Stimulated activated CD4-positive, alpha-beta T cell treated with anti-CD3 and anti-CD28 coated beads, Interleukin-1b, Interleukin-23, amount 100 ng/mL, for 1 hour (primary cell): ENCODE measurements at regions not wholly inside any gene's neighbourhood (a gene's known extent, or its start where the extent isn't known, plus 50 kb on each side); places are given as distances from the start of the nearest gene placed in this dataset.

Experiments
- DNase-seq, 2 donors: peaks; one replicate each; pipeline ENCODE4 v3.0.0-alpha.2; 2020; ENCODE audit warnings: low read depth in 2 of 2

DNA sequence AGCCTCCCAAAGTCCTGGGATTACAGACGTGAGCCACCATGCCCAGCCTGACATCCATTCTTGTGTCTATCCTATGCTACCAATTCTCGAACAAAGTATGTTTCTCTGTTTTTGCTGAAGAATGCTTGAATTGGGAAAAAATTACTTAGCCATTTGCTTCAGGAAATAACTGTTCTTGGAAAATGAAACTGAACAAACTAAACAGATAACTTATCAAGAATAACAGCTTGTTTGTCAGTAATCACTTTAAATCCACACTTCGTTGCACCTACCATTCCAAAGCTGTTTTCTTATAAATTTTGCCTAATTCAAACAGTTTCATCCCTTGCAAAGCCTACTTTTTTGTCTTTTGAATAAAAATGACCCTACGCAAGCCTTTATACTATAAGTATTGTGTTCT, 672.9 kb downstream of the SUCLG1 start:
- DNase-seq = no peak

- no peak for DNase-seq
Measured at GRCh38 chr2:83784947-83785346, 674.1 kb downstream of the SUCLG1 start.

- DNase-seq = no peak
Measured at GRCh38 chr2:83784315-83784714, 674.8 kb downstream of the SUCLG1 start.

GRCh38 chr2:83782122-83782521, 677.0 kb downstream of the SUCLG1 start:
- DNase-seq = no peak

DNA sequence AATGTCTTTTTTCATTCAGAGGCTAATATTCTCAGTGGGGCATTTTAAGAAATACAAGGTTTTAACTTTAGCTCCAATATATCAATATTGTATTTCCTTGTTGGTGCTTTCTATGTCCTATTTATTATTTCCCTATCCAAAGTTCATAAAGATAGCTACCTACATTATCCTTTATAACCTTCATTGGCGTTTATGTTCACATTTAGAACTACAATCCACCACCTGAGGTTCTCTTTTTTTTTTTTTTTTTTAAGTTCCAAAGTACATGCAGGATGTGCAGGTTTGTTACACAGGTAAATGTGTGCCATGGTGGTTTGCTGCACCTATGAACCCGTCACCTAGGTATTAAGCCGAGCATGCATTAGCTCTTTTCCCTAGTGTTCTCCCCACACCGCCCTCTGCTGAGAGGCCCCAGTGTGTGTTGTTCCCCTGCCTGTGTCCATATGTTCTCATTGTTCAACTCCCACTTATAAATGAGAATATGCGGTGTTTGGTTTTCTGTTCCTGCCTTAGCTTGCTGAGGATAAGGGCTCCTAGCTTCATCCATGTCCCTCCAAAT, 694.6 kb downstream of the SUCLG1 start:
- no peak for DNase-seq

DNA sequence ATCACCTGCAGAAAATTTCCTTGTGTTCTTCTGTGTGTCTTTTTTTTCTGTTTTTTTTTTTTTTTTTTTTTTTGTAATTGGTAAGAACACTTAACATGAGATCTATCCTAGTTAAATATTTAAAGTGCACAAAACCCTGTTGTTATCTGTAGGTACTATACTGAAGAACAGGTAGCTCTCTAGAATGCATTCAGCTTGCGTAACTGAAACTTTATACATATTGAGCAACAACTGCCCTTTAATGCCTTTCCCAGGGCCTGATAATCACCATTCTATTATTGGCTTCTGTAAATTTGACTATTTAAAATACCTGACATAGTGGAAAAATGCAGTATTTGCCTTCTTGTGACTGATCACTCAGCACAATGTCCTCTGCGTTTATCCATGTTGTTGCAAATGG, 701.8 kb downstream of the SUCLG1 start:
- DNase-seq = no peak

DNA sequence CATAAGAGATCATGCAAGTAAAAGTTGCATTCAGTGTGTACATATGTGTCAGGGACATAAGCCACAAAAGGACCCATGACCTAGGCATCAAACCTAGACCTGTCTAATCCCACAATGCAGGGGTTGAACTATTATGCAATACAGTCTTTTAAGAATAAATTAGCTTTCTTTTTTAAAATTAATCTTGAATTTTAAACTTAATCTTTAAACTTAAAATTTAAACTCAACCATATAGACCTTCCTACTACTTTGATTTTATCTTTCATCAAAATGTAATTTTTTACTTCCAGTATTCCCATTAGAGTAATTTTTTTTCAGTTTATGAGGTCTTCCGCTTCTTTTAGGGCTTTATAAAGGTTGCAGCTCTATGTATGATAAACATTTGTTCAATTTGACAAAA, 702.9 kb downstream of the SUCLG1 start:
- DNase-seq = no peak

GRCh38 chr2:83747141-83747540, 711.9 kb downstream of the SUCLG1 start:
- no peak for DNase-seq

DNA sequence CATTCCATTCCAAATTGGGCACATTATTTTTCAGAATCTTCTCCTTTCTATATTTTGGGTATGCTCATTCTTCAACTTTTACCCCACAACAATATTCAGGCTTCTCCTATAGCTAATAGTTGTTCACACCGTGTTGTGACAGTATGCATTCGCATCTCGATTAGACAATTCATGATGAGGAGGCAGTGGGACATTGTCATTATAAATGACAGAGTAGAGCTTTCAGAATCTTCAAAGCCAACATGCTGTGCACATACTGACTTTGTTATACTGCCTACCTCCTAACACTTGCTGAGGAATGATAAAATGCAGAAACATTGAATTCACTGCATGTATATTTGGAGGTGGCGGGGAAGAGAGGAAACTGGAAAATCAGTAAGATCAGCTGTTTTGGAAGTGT, 714.2 kb downstream of the SUCLG1 start:
- DNase-seq = no peak

DNA sequence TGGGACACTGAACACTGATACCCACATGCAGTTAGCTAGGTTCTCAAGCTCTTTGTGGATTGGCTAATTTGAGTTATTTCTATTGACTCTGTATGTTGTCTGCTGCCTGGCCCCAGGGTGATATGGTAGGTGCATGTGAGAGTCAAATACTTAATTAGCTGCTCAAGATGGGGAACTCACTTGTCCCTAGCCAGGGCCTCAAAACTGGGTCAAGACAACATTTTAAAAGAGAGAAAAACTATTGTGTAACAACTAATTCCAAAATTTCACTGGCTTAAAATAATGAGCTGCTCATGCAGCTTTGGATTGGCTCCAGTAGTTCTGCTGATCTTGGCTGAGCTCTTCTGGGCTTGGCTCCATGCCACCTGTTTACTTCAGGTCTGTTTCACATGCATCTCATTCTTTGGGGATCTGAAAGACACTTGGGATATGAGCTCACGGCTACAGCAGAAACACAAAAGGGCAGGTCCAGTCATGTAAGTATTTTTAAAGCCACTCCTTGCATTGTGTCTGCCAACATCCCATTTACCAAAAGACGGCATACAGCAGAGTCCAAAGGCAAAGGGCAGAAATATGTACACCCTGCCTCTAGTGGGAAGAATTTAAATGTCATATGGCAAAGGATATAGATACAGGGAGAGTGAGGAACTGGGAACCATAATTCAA, 716.8 kb downstream of the SUCLG1 start:
- no peak for DNase-seq

GRCh38 chr2:83730223-83730622, 728.9 kb downstream of the SUCLG1 start:
- DNase-seq = no peak

DNA sequence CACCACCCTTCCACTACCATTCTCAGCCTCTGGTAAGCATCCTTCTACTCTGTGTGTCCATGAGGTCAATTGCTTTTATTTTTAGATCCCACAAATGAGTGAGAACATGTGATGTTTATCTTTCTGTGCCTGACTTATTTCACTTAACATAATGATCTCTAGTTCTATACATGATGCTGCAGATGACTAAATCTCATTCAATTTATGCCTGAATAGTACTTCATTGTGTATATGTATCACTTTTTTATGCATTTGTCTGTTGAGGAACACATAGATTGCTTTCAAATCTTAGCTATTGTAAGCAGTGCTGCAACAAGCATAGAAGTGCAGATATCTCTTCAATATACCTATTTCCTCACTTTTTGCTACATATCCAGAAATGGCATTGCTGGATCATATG, 733.3 kb downstream of the SUCLG1 start:
- DNase-seq = no peak

GRCh38 chr2:83705146-83705545, 753.9 kb downstream of the SUCLG1 start:
- no peak for DNase-seq

- no peak for DNase-seq
Measured at GRCh38 chr2:83703598-83703997, 755.5 kb downstream of the SUCLG1 start.

DNA sequence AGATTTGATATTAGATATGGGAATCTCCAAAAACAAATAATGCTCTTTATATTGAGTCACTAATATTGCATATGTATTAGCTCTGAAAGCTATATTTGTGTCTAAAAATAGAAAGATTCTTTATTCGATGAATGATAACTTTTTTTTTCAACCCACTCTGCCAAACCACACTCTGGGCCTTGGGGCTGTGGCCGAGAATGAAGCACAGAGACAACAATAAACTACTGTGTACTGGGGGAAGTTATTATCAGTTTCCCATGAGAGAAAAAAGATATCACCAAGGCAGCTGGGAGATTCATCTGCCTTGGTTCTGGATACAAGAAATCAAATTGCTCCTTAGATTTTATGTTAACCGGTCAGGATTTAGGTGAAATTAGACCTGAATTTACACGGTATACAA, 762.2 kb downstream of the SUCLG1 start:
- no peak for DNase-seq

GRCh38 chr2:83695530-83695929, 763.5 kb downstream of the SUCLG1 start:
- DNase-seq = no peak

- no peak for DNase-seq
Measured at GRCh38 chr2:83695037-83695436, 764.0 kb downstream of the SUCLG1 start.

GRCh38 chr2:83689402-83689801, 769.7 kb downstream of the SUCLG1 start:
- DNase-seq = no peak

- DNase-seq = no peak
Measured at GRCh38 chr2:83686863-83687262, 772.2 kb downstream of the SUCLG1 start.

GRCh38 chr2:83674050-83674449, 785.0 kb downstream of the SUCLG1 start:
- DNase-seq = no peak

- no peak for DNase-seq
Measured at GRCh38 chr2:83665894-83666293, 793.2 kb downstream of the SUCLG1 start.

DNA sequence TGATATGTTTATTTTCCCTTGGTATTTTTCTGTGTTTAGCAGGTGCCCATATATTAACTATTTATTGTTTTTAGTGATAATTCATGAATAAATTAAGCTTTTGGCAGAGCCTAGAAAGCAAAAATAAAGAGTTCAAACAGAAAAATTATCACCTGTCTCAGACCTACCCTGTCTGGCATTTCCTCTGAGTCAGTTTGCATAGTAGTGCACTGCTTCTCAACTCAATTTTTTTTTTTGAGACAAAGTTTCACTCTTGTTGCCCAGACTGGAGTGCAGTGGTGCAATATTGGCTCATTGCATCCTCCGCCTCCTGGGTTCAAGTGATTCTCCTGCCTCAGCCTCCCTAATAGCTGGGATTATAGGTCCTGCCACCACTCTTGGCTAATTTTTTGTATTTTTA, 793.9 kb downstream of the SUCLG1 start:
- DNase-seq = no peak

DNA sequence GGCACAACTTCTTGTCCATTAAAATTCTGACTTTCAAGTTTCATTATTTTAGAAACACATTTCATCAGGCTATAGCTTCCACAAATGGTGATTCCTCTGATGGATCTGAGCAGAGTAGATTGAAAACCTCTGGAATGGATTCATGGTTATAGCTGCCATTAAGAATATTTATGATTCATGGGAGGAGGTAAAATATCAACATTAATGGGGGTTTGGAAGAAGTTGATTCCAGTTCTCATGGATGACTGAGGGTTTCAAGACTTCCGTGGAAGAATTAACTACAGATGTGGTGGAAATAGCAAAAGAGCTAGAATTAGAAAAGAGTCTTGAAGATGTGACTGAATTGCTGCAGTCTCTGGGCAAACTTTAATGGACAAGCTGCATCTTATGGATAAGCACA, 797.4 kb downstream of the SUCLG1 start:
- DNase-seq = no peak

DNA sequence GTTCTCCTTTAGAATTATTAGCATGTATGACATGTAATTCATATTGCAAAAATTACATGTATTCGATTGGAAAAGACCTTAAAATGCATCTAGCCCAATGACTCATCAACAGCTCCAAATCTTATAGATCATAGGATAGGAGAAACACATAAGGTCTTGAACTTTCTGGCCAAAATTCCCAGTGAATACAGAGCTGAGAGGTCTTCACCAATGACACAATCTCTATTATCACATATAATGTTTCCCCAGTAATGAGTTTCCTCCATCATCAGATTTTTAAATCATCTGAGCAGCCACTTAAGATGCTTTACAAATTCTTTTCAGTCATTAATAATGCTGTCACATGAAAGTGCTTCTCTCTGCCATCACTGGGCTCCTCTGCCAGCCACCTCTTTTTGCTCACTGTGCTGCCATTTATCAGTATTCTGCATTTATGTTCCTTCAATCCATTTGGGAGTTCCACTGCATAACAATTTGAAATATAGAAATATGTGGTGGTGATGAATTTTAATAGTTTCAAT, 804.9 kb downstream of the SUCLG1 start:
- DNase-seq = no peak
